ENCODE measurements at regions not wholly inside any gene's neighbourhood (a gene's known extent, or its start where the extent isn't known, plus 50 kb on each side); places are given as distances from the start of the nearest gene placed in this dataset.

DNA sequence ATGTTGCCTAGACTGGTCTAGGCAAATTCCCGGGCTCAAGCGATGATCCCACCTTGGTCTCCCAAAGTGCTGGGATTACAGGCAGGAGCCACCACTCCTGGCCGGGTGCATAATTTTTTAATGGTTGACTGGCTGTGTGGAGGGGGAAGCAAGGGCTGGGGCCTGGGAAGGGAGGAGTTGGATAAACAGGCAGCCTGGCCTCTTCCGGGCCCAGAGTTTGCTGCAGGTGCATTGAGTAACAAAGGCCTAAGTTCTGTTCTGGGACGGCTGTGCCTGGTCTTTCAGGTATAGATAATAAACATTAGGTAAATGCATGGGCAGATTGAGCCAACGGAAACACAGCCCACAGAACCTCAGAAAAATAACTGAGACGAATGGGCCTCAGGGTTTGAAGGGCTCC lies 191.3 kb upstream of the TBX3 start:
- DNase-seq (ENCODE audit: low spot score): no peak
- in situ Hi-C loops (cut with MboI; ENCODE audit: low pct_unique_long_range_greater_than_20kb, low sequenced_read_pairs, unreplicated experiment): no loop called here

GRCh38 chr12:114873656-114874055 lies 189.7 kb upstream of the TBX3 start:
- no peak for DNase-seq (ENCODE audit: low spot score)
- TF ChIP-seq, protein P1, sequence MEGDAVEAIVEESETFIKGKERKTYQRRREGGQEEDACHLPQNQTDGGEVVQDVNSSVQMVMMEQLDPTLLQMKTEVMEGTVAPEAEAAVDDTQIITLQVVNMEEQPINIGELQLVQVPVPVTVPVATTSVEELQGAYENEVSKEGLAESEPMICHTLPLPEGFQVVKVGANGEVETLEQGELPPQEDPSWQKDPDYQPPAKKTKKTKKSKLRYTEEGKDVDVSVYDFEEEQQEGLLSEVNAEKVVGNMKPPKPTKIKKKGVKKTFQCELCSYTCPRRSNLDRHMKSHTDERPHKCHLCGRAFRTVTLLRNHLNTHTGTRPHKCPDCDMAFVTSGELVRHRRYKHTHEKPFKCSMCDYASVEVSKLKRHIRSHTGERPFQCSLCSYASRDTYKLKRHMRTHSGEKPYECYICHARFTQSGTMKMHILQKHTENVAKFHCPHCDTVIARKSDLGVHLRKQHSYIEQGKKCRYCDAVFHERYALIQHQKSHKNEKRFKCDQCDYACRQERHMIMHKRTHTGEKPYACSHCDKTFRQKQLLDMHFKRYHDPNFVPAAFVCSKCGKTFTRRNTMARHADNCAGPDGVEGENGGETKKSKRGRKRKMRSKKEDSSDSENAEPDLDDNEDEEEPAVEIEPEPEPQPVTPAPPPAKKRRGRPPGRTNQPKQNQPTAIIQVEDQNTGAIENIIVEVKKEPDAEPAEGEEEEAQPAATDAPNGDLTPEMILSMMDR (IDR thresholded peaks at IDR 0.05; ENCODE audit: extremely low read depth, insufficient read depth, missing control alignments): no peak
- in situ Hi-C loops (cut with MboI; ENCODE audit: low pct_unique_long_range_greater_than_20kb, low sequenced_read_pairs, unreplicated experiment): no loop called here

More for the DNA sequence above, 191.3 kb upstream of the TBX3 start:
- TF ChIP-seq, protein P1 (IDR thresholded peaks at IDR 0.05; ENCODE audit: extremely low read depth, insufficient read depth, missing control alignments): no peak

DNA sequence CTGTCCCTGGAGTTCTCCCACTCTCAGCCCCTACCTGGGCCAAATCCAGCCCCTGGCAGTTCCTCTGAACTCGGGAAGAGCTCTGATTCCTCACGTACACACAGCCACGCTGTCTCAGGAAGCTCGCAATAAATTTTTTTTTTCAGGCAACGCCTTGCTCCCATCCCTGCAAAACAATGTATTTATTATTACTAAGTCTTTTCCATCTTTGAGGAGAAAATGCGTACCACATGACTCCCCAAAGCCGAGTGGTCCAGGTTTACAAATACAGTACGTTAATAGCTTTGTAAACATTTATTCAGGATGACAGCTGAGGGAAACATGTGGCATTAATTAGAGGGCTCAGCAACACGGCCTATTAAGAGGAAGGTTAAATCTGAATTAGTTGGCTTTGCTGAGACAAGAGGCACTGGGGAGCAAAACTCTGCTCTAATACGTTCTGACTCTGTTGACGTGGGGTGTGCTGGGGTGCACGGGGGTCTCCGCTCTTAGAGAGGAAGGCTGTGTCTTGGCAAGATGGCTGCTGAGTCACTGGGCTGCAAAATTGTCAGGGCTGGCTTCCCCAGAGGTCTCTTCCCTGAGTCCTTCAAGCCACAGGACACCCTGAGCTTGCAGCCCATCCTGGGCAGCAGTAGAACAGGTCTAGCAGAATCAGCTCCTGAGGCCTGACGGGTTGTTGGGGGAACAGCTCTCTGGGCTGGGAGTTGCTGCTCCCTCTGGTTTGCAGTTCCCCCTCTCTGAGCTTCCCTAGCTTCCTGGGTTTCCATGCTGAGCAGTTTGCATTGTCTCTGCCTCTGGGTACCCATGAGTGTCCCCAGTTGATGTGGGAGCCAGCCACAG lies 185.2 kb upstream of the TBX3 start:
- in situ Hi-C loops (cut with MboI; ENCODE audit: low pct_unique_long_range_greater_than_20kb, low sequenced_read_pairs, unreplicated experiment): no loop called here
- TF ChIP-seq, protein P1 (IDR thresholded peaks at IDR 0.05; ENCODE audit: extremely low read depth, insufficient read depth, missing control alignments): no peak

GRCh38 chr12:114866331-114866730 lies 182.4 kb upstream of the TBX3 start:
- no peak for DNase-seq (ENCODE audit: low spot score)
- in situ Hi-C loops (cut with MboI; ENCODE audit: low pct_unique_long_range_greater_than_20kb, low sequenced_read_pairs, unreplicated experiment): no loop called here
- TF ChIP-seq, protein P1 (IDR thresholded peaks at IDR 0.05; ENCODE audit: extremely low read depth, insufficient read depth, missing control alignments): no peak

More for the DNA sequence above, 185.2 kb upstream of the TBX3 start:
- no peak for DNase-seq (ENCODE audit: low spot score)

- in situ Hi-C loops (cut with MboI; ENCODE audit: low pct_unique_long_range_greater_than_20kb, low sequenced_read_pairs, unreplicated experiment): no loop called here
- no peak for DNase-seq (ENCODE audit: low spot score)
- TF ChIP-seq, protein P1 (IDR thresholded peaks at IDR 0.05; ENCODE audit: extremely low read depth, insufficient read depth, missing control alignments): no peak
Measured at GRCh38 chr12:114864837-114865551, 181.0 kb upstream of the TBX3 start.

DNA sequence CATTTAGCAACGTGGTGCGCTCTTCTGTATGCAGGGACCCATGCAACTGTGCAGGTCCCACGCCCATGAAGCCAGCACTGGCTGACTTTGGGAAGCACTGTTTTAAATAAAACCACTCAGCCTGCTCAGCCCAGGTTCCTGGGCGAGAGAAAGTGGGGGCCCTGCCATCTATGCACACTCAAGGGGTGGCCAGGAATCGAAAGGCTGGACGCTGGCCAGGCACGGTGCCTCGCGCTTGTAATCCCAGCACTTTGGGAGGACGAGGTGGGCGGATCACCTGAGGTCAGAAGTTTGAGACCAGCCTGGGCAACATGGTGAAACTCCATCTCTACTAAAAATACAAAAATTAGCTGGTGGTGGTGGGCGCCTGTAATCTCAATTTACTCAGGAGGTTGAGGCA lies 179.9 kb upstream of the TBX3 start:
- DNase-seq (ENCODE audit: low spot score): no peak
- in situ Hi-C loops (cut with MboI; ENCODE audit: low pct_unique_long_range_greater_than_20kb, low sequenced_read_pairs, unreplicated experiment): no loop called here
- TF ChIP-seq, protein P1 (IDR thresholded peaks at IDR 0.05; ENCODE audit: extremely low read depth, insufficient read depth, missing control alignments): no peak

All from GM13977 (cell line).